Non-pigmented ciliary epithelial cell (primary cell): ENCODE measurements at regions not wholly inside any gene's neighbourhood (a gene's known extent, or its start where the extent isn't known, plus 50 kb on each side); places are given as distances from the start of the nearest gene placed in this dataset.
"Not testable (repeated sequence)": the region's sequence is repeated elsewhere in the genome, so short reads cannot be mapped to it uniquely, and the experiment has no call there.

ENCODE experiments used
- DNase-seq: peaks from one replicate; pipeline ENCODE4 v3.0.0-alpha.2; 2010; ENCODE audit warnings: low read depth

GRCh38 chr15:92825985-92826384, 74.1 kb upstream of the CHD2 start:
- DNase-seq, result no peak

GRCh38 chr15:92827991-92828390, 72.1 kb upstream of the CHD2 start:
- not testable (repeated sequence) for DNase-seq

GRCh38 chr15:92829875-92830274, 70.2 kb upstream of the CHD2 start:
- DNase-seq, result no peak

GRCh38 chr15:92831336-92831654, 68.8 kb upstream of the CHD2 start:
- no peak for DNase-seq

- peak; percentile 92 for DNase-seq
Measured at GRCh38 chr15:92831655-92832328, 68.3 kb upstream of the CHD2 start.

- no peak for DNase-seq
Measured at GRCh38 chr15:92833106-92833433, 67.1 kb upstream of the CHD2 start.

- no peak for DNase-seq
Measured at GRCh38 chr15:92833493-92834271, 66.4 kb upstream of the CHD2 start.

- no peak for DNase-seq
Measured at GRCh38 chr15:92839696-92840095, 60.4 kb upstream of the CHD2 start.

GRCh38 chr15:92840149-92840548, 60.0 kb upstream of the CHD2 start:
- no peak for DNase-seq

GRCh38 chr15:92843326-92843725, 56.8 kb upstream of the CHD2 start:
- DNase-seq, result no peak

- DNase-seq, result no peak
Measured at GRCh38 chr15:92843814-92844213, 56.3 kb upstream of the CHD2 start.

GRCh38 chr15:92845126-92845508, 55.0 kb upstream of the CHD2 start:
- no peak for DNase-seq

GRCh38 chr15:92846741-92847140, 53.4 kb upstream of the CHD2 start:
- DNase-seq, result no peak

- DNase-seq, result no peak
Measured at GRCh38 chr15:92847841-92848240, 52.3 kb upstream of the CHD2 start.

- no peak for DNase-seq
Measured at GRCh38 chr15:92848464-92848851, 51.7 kb upstream of the CHD2 start.

- no peak for DNase-seq
Measured at GRCh38 chr15:92848852-92849598, 51.1 kb upstream of the CHD2 start.

GRCh38 chr15:92850218-92850617, 49.9 kb upstream of the CHD2 start:
- DNase-seq, result not testable (repeated sequence)
